GM23338 (cell line): ENCODE measurements at regions not wholly inside any gene's neighbourhood (a gene's known extent, or its start where the extent isn't known, plus 50 kb on each side); places are given as distances from the start of the nearest gene placed in this dataset.

Experiments used
- ATAC-seq: fragments of 200-7000 bp; cut with Tn5 transposase; 3 replicates; pipeline ENCODE4 v1.9.1; 2020
- DNase-seq: peaks from one replicate; pipeline ENCODE4 v3.0.0-alpha.2; 2015; ENCODE audit warnings: low spot score
- H2AFZ ChIP-seq: fragments of 200-600 bp; sonication (generic); 2 replicates; pipeline ENCODE4 v1.8.0; 2016; ENCODE audit warnings: antibody characterized with exemption, mild to moderate bottlenecking, moderate library complexity
- H3F3A ChIP-seq: fragments of 200-600 bp; sonication (generic); replicated peaks from 2 replicates; pipeline ENCODE4 v1.8.0; 2017; ENCODE audit warnings: antibody characterized with exemption, mixed run types, low read depth
- H3K27ac ChIP-seq: fragments of 200-600 bp; sonication (generic); 2 replicates; pipeline ENCODE4 v1.6.1; 2016; ENCODE audit warnings: low read depth
- H3K27me3 ChIP-seq: fragments of 200-600 bp; sonication (generic); 2 replicates; pipeline ENCODE4 v1.8.0; 2016; ENCODE audit warnings: mild to moderate bottlenecking, mixed run types, moderate library complexity; ENCODE audit not compliant: insufficient read depth
- H3K36me3 ChIP-seq: fragments of 200-600 bp; sonication (generic); 2 replicates; pipeline ENCODE4 v1.8.0; 2016; ENCODE audit warnings: mild to moderate bottlenecking; ENCODE audit not compliant: insufficient read depth
- H3K4me1 ChIP-seq: fragments of 200-600 bp; sonication (generic); 2 replicates; pipeline ENCODE4 v1.8.0; 2016; ENCODE audit warnings: mild to moderate bottlenecking, moderate library complexity; ENCODE audit not compliant: insufficient read depth
- H3K4me2 ChIP-seq: fragments of 200-600 bp; sonication (generic); 2 replicates; pipeline ENCODE4 v1.7.1; 2017; ENCODE audit warnings: mixed run types
- H3K4me3 ChIP-seq: fragments of 200-600 bp; sonication (generic); 2 replicates; pipeline ENCODE4 v1.6.1; 2016; ENCODE audit warnings: mixed run types
- H3K79me2 ChIP-seq: fragments of 200-600 bp; sonication (generic); replicated peaks from 2 replicates; pipeline ENCODE4 v1.8.0; 2017; ENCODE audit warnings: mild to moderate bottlenecking; ENCODE audit not compliant: insufficient read depth
- H3K9me2 ChIP-seq: fragments of 200-600 bp; sonication (generic); 2 replicates; pipeline ENCODE4 v1.8.0; 2017; ENCODE audit not compliant: insufficient read depth
- H4K20me1 ChIP-seq: fragments of 200-600 bp; sonication (generic); replicated peaks from 2 replicates; pipeline ENCODE4 v1.8.0; 2017; ENCODE audit warnings: mild to moderate bottlenecking; ENCODE audit not compliant: insufficient read depth
- H3K27ac Mint-ChIP-seq: 2 replicates; pipeline ENCODE4 v1.8.0; 2020; ENCODE audit warnings: inconsistent platforms, mild to moderate bottlenecking, moderate library complexity, mixed read lengths
- H3K27me3 Mint-ChIP-seq: 3 replicates; pipeline ENCODE4 v1.8.0; 2022; ENCODE audit warnings: low read depth, mild to moderate bottlenecking, moderate library complexity, mixed read lengths, inconsistent platforms; ENCODE audit not compliant: insufficient read depth, poor library complexity
- H3K36me3 Mint-ChIP-seq: 3 replicates; pipeline ENCODE4 v1.8.0; 2021; ENCODE audit warnings: low read depth, mild to moderate bottlenecking, inconsistent platforms, moderate library complexity, mixed read lengths
- H3K4me1 Mint-ChIP-seq: 3 replicates; pipeline ENCODE4 v1.8.0; 2020; ENCODE audit warnings: mild to moderate bottlenecking, inconsistent platforms, mixed read lengths
- H3K4me3 Mint-ChIP-seq: 3 replicates; pipeline ENCODE4 v1.8.0; 2021; ENCODE audit warnings: moderate library complexity, mild to moderate bottlenecking, inconsistent platforms, mixed read lengths
- H3K9me3 Mint-ChIP-seq: 3 replicates; pipeline ENCODE4 v1.8.0; 2020; ENCODE audit warnings: moderate library complexity, mild to moderate bottlenecking, inconsistent platforms, mixed read lengths
- EZH2 ChIP-seq: fragments of 200-600 bp; sonication (generic); IDR thresholded peaks from one replicate; pipeline ENCODE4 v1.8.0; 2017; ENCODE audit warnings: antibody characterized with exemption, mild to moderate bottlenecking, low read depth; ENCODE audit not compliant: unreplicated experiment
- EZH2phosphoT487 ChIP-seq: fragments of 200-600 bp; sonication (generic); IDR thresholded peaks from one replicate; pipeline ENCODE4 v1.8.1; 2018; ENCODE audit warnings: antibody characterized with exemption; ENCODE audit not compliant: unreplicated experiment
- NANOG ChIP-seq: IDR thresholded peaks from 2 replicates; pipeline ENCODE4 v1.6.1; 2016; ENCODE audit warnings: antibody characterized with exemption, borderline replicate concordance
- POLR2AphosphoS5 ChIP-seq: IDR thresholded peaks from 2 replicates; pipeline ENCODE4 v1.6.1; 2016; ENCODE audit warnings: antibody characterized with exemption, low read depth
- STAT1 ChIP-seq: IDR thresholded peaks from one replicate; pipeline ENCODE4 v1.6.1; 2016; ENCODE audit warnings: antibody characterized with exemption; ENCODE audit not compliant: unreplicated experiment
- ZNF114 ChIP-seq: fragments of 250-450 bp; sonication (Bioruptor Pico); IDR thresholded peaks from 2 replicates; pipeline ENCODE4 v1.5.0; 2020; ENCODE audit warnings: mild to moderate bottlenecking, moderate library complexity
- ZNF331 ChIP-seq: fragments of 250-450 bp; sonication (Bioruptor Pico); IDR thresholded peaks from 2 replicates; pipeline ENCODE4 v1.5.0; 2020; ENCODE audit warnings: low read depth, mild to moderate bottlenecking, moderate library complexity
- TF ChIP-seq, protein P1 (sequence below): fragments of 250-450 bp; sonication (Bioruptor Pico); IDR thresholded peaks from 2 replicates; pipeline ENCODE4 v1.5.0; 2020; ENCODE audit warnings: mild to moderate bottlenecking, moderate library complexity
- TF ChIP-seq, protein P2 (sequence below): IDR thresholded peaks from 2 replicates; pipeline ENCODE4 v1.6.1; 2016; ENCODE audit warnings: antibody characterized with exemption
- TF ChIP-seq, protein P3 (sequence below): IDR thresholded peaks from one replicate; pipeline ENCODE4 v1.6.1; 2018; ENCODE audit warnings: antibody characterized with exemption; ENCODE audit not compliant: unreplicated experiment

DNA sequence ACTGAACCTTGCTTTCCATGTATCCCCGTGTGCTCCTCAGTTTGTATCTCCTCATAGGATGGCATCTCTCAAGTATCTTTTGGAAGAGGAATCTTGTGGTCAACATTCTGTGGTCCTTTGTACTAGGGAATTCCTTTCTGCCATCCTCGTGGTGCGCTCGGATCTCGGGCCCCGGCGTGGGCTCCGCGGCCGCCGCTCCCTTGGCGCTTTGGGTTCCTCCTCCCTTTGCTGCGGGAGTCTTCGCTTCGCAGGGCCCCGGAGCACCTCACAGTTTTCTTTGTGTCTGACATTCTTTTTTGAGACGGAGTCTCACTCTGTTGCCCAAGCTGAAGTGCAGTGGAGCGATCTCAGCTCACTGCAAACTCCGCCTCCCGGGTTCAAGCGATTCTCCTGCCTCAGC lies 264.7 kb downstream of the IRS2 start:
- TF ChIP-seq ZNF114 (CRISPR knock-in tag) (no peak), NANOG (no peak), EZH2phosphoT487 (no peak)
- peak overlapping the region; percentile 84 for H2AFZ ChIP-seq
- no peak overlapping the region for H3K27ac ChIP-seq
- Mint-ChIP-seq H3K4me3 (no peak overlapping the region), H3K4me1 (peaks cover 6% of the 10 kb centered on the region; the same call in 2 of the 3 replicates), H3K27ac (no peak overlapping the region), H3K9me3 (no peaks in the 10 kb centered on the region), H3K27me3 (peaks cover 4% of the 10 kb centered on the region), H3K36me3 (no peaks in the 10 kb centered on the region)
- DNase-seq (no peak), ATAC-seq (no peak)
- no peaks in the 10 kb centered on the region for H3K79me2 ChIP-seq
- no peaks in the 10 kb centered on the region for H3K27me3 ChIP-seq
- H3K36me3 ChIP-seq: no peaks in the 10 kb centered on the region
- H3K4me1 ChIP-seq: no peaks in the 10 kb centered on the region; the same call in 1 of the 2 replicates
- no peaks in the 10 kb centered on the region for H3F3A ChIP-seq
- no peak overlapping the region for H3K4me3 ChIP-seq
- no peaks in the 10 kb centered on the region for H4K20me1 ChIP-seq
- no peak overlapping the region for H3K4me2 ChIP-seq
- H3K9me2 ChIP-seq: peaks cover 10% of the 10 kb centered on the region; the same call in 1 of the 2 replicates

DNA sequence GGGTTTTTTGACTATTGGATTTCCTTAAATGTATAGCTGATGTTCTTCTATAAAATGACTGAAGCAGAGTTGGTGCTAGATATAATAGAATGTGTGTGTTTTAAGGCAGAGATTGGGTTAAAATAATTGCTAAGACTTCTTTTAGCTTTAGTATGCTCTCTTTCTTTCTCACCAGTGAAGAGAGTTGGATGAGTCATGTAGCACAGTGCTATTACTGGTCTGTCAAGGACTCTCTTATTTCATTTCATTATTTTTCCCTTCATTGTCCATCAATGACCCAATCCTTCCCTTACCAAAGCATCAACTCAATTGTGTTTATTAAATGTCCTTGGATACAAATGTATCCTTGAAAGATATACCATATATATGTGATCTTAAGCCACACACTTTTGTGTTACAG lies 268.9 kb downstream of the IRS2 start:
- Mint-ChIP-seq H3K9me3 (no peaks in the 10 kb centered on the region), H3K27ac (no peak overlapping the region), H3K4me3 (no peak overlapping the region), H3K4me1 (peaks cover 14% of the 10 kb centered on the region), H3K36me3 (no peaks in the 10 kb centered on the region), H3K27me3 (no peaks in the 10 kb centered on the region)
- H3K4me2 ChIP-seq: no peak overlapping the region
- no peaks in the 10 kb centered on the region for H3K36me3 ChIP-seq
- no peaks in the 10 kb centered on the region for H3K27me3 ChIP-seq
- H4K20me1 ChIP-seq: no peaks in the 10 kb centered on the region
- no peak overlapping the region for H3K4me3 ChIP-seq
- ATAC-seq (no peak), DNase-seq (no peak)
- H2AFZ ChIP-seq: no peak overlapping the region
- peaks cover 10% of the 10 kb centered on the region; the same call in 1 of the 2 replicates for H3K9me2 ChIP-seq
- H3K27ac ChIP-seq: no peak overlapping the region
- no peaks in the 10 kb centered on the region for H3F3A ChIP-seq
- no peaks in the 10 kb centered on the region for H3K79me2 ChIP-seq
- H3K4me1 ChIP-seq: peaks cover 10% of the 10 kb centered on the region; the same call in 1 of the 2 replicates
- TF ChIP-seq NANOG (no peak), EZH2 (no peak), POLR2AphosphoS5 (no peak), EZH2phosphoT487 (no peak), STAT1 (no peak), ZNF331 (CRISPR knock-in tag) (no peak)
- TF ChIP-seq, protein P1, sequence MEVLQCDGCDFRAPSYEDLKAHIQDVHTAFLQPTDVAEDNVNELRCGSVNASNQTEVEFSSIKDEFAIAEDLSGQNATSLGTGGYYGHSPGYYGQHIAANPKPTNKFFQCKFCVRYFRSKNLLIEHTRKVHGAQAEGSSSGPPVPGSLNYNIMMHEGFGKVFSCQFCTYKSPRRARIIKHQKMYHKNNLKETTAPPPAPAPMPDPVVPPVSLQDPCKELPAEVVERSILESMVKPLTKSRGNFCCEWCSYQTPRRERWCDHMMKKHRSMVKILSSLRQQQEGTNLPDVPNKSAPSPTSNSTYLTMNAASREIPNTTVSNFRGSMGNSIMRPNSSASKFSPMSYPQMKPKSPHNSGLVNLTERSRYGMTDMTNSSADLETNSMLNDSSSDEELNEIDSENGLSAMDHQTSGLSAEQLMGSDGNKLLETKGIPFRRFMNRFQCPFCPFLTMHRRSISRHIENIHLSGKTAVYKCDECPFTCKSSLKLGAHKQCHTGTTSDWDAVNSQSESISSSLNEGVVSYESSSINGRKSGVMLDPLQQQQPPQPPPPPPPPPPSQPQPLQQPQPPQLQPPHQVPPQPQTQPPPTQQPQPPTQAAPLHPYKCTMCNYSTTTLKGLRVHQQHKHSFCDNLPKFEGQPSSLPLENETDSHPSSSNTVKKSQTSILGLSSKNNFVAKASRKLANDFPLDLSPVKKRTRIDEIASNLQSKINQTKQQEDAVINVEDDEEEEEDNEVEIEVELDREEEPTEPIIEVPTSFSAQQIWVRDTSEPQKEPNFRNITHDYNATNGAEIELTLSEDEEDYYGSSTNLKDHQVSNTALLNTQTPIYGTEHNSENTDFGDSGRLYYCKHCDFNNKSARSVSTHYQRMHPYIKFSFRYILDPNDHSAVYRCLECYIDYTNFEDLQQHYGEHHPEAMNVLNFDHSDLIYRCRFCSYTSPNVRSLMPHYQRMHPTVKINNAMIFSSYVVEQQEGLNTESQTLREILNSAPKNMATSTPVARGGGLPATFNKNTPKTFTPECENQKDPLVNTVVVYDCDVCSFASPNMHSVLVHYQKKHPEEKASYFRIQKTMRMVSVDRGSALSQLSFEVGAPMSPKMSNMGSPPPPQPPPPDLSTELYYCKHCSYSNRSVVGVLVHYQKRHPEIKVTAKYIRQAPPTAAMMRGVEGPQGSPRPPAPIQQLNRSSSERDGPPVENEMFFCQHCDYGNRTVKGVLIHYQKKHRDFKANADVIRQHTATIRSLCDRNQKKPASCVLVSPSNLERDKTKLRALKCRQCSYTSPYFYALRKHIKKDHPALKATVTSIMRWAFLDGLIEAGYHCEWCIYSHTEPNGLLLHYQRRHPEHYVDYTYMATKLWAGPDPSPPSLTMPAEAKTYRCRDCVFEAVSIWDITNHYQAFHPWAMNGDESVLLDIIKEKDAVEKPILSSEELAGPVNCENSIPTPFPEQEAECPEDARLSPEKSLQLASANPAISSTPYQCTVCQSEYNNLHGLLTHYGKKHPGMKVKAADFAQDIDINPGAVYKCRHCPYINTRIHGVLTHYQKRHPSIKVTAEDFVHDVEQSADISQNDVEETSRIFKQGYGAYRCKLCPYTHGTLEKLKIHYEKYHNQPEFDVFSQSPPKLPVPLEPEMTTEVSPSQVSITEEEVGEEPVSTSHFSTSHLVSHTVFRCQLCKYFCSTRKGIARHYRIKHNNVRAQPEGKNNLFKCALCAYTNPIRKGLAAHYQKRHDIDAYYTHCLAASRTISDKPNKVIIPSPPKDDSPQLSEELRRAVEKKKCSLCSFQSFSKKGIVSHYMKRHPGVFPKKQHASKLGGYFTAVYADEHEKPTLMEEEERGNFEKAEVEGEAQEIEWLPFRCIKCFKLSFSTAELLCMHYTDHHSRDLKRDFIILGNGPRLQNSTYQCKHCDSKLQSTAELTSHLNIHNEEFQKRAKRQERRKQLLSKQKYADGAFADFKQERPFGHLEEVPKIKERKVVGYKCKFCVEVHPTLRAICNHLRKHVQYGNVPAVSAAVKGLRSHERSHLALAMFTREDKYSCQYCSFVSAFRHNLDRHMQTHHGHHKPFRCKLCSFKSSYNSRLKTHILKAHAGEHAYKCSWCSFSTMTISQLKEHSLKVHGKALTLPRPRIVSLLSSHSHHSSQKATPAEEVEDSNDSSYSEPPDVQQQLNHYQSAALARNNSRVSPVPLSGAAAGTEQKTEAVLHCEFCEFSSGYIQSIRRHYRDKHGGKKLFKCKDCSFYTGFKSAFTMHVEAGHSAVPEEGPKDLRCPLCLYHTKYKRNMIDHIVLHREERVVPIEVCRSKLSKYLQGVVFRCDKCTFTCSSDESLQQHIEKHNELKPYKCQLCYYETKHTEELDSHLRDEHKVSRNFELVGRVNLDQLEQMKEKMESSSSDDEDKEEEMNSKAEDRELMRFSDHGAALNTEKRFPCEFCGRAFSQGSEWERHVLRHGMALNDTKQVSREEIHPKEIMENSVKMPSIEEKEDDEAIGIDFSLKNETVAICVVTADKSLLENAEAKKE: no peak
- TF ChIP-seq, protein P2, sequence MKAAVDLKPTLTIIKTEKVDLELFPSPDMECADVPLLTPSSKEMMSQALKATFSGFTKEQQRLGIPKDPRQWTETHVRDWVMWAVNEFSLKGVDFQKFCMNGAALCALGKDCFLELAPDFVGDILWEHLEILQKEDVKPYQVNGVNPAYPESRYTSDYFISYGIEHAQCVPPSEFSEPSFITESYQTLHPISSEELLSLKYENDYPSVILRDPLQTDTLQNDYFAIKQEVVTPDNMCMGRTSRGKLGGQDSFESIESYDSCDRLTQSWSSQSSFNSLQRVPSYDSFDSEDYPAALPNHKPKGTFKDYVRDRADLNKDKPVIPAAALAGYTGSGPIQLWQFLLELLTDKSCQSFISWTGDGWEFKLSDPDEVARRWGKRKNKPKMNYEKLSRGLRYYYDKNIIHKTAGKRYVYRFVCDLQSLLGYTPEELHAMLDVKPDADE: no peak
- TF ChIP-seq, protein P3, sequence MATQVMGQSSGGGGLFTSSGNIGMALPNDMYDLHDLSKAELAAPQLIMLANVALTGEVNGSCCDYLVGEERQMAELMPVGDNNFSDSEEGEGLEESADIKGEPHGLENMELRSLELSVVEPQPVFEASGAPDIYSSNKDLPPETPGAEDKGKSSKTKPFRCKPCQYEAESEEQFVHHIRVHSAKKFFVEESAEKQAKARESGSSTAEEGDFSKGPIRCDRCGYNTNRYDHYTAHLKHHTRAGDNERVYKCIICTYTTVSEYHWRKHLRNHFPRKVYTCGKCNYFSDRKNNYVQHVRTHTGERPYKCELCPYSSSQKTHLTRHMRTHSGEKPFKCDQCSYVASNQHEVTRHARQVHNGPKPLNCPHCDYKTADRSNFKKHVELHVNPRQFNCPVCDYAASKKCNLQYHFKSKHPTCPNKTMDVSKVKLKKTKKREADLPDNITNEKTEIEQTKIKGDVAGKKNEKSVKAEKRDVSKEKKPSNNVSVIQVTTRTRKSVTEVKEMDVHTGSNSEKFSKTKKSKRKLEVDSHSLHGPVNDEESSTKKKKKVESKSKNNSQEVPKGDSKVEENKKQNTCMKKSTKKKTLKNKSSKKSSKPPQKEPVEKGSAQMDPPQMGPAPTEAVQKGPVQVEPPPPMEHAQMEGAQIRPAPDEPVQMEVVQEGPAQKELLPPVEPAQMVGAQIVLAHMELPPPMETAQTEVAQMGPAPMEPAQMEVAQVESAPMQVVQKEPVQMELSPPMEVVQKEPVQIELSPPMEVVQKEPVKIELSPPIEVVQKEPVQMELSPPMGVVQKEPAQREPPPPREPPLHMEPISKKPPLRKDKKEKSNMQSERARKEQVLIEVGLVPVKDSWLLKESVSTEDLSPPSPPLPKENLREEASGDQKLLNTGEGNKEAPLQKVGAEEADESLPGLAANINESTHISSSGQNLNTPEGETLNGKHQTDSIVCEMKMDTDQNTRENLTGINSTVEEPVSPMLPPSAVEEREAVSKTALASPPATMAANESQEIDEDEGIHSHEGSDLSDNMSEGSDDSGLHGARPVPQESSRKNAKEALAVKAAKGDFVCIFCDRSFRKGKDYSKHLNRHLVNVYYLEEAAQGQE: no peak
